Upper lobe of right lung (tissue), 1 donor: ENCODE measurements at regions not wholly inside any gene's neighbourhood (a gene's known extent, or its start where the extent isn't known, plus 50 kb on each side); places are given as distances from the start of the nearest gene placed in this dataset.

Experiments used
- ATAC-seq: fragments of 200-7000 bp; cut with Tn5 transposase; one replicate; pipeline ENCODE4 v1.9.1; 2020; ENCODE audit warnings: mild to moderate bottlenecking, moderate library complexity
- DNase-seq: peaks from one replicate; pipeline ENCODE4 v3.0.0-alpha.2; 2020
- H3K27ac ChIP-seq: fragments of 200-600 bp; one replicate; pipeline ENCODE4 v1.8.0; 2022
- H3K27me3 ChIP-seq: fragments of 200-600 bp; one replicate; pipeline ENCODE4 v1.8.0; 2022; ENCODE audit warnings: mild to moderate bottlenecking
- H3K36me3 ChIP-seq: fragments of 200-600 bp; one replicate; pipeline ENCODE4 v1.8.0; 2022
- H3K4me1 ChIP-seq: fragments of 200-600 bp; one replicate; pipeline ENCODE4 v1.8.0; 2022
- H3K4me3 ChIP-seq: fragments of 200-600 bp; one replicate; pipeline ENCODE4 v1.8.0; 2022; ENCODE audit warnings: mild to moderate bottlenecking
- H3K9me3 ChIP-seq: fragments of 200-600 bp; one replicate; pipeline ENCODE4 v1.8.0; 2022
- CTCF ChIP-seq: fragments of 200-600 bp; IDR thresholded peaks from one replicate; pipeline ENCODE4 v1.8.0; 2022; ENCODE audit warnings: antibody characterized with exemption
- intact Hi-C: fragments of 100-400 bp; cut with DNase I; formaldehyde crosslinking; loops from one replicate; pipeline ENCODE4 v1.11.0; 2022
- donor health status: DM: no; HTN: yes; CAD: no; lungs with severe emphysema.

GRCh38 chr14:66371776-66372175, 114.4 kb upstream of the CCDC196 start:
- H3K27me3 ChIP-seq: no peaks in the 10 kb centered on the region

GRCh38 chr14:66375046-66375964, 110.9 kb upstream of the CCDC196 start:
- no peaks in the 10 kb centered on the region for H3K27me3 ChIP-seq
- intact Hi-C loops: no loop called here
- no peaks in the 10 kb centered on the region for H3K4me1 ChIP-seq
- no peaks in the 10 kb centered on the region for H3K36me3 ChIP-seq
- no peaks in the 10 kb centered on the region for H3K9me3 ChIP-seq
- ATAC-seq (no peak), DNase-seq (no peak)
- no peak overlapping the region for H3K4me3 ChIP-seq
- no peak for TF ChIP-seq CTCF
- H3K27ac ChIP-seq: no peak overlapping the region

More at GRCh38 chr14:66371776-66372175, 114.4 kb upstream of the CCDC196 start:
- intact Hi-C loops: no loop called here
- DNase-seq (no peak), ATAC-seq (no peak)
- TF ChIP-seq CTCF: no peak
- H3K4me3 ChIP-seq: no peak overlapping the region
- no peaks in the 10 kb centered on the region for H3K36me3 ChIP-seq
- no peak overlapping the region for H3K27ac ChIP-seq
- H3K9me3 ChIP-seq: no peaks in the 10 kb centered on the region
- H3K4me1 ChIP-seq: no peaks in the 10 kb centered on the region

- Histone ChIP-seq H3K9me3 (no peaks in the 10 kb centered on the region), H3K27me3 (no peaks in the 10 kb centered on the region), H3K4me3 (no peak overlapping the region), H3K27ac (no peak overlapping the region), H3K36me3 (no peaks in the 10 kb centered on the region), H3K4me1 (no peaks in the 10 kb centered on the region)
- TF ChIP-seq CTCF: no peak
- ATAC-seq (no peak), DNase-seq (no peak)
- intact Hi-C loops: no loop called here
Observed at GRCh38 chr14:66377574-66377973, 108.6 kb upstream of the CCDC196 start.

GRCh38 chr14:66378712-66379505, 107.3 kb upstream of the CCDC196 start:
- no peaks in the 10 kb centered on the region for H3K9me3 ChIP-seq
- no peaks in the 10 kb centered on the region for H3K27me3 ChIP-seq
- DNase-seq: no peak
- intact Hi-C loops: no loop called here
- H3K27ac ChIP-seq: no peak overlapping the region
- no peak overlapping the region for H3K4me3 ChIP-seq
- no peaks in the 10 kb centered on the region for H3K4me1 ChIP-seq
- TF ChIP-seq CTCF: no peak
- no peaks in the 10 kb centered on the region for H3K36me3 ChIP-seq
- ATAC-seq: peak; percentile 30

- Histone ChIP-seq H3K9me3 (no peaks in the 10 kb centered on the region), H3K4me1 (no peaks in the 10 kb centered on the region), H3K27me3 (no peaks in the 10 kb centered on the region), H3K4me3 (no peak overlapping the region), H3K27ac (no peak overlapping the region), H3K36me3 (no peaks in the 10 kb centered on the region)
- intact Hi-C loops: no loop called here
- ATAC-seq (no peak), DNase-seq (no peak)
- TF ChIP-seq CTCF: no peak
Observed at GRCh38 chr14:66380143-66380542, 106.0 kb upstream of the CCDC196 start.
